HepG2 (cell line): ENCODE measurements at regions not wholly inside any gene's neighbourhood (a gene's known extent, or its start where the extent isn't known, plus 50 kb on each side); places are given as distances from the start of the nearest gene placed in this dataset.

Experiments
- DMAP1 ChIP-seq: IDR thresholded peaks from 2 replicates; pipeline ENCODE4 v1.6.1; 2016
- HOXA5 ChIP-seq: sonication (generic); formaldehyde crosslinking; IDR thresholded peaks from 2 replicates; pipeline ENCODE4 v1.4.0; 2020; ENCODE audit warnings: missing genetic modification reagents
- HOXD1 ChIP-seq: sonication (generic); formaldehyde crosslinking; IDR thresholded peaks from 2 replicates; pipeline ENCODE4 v1.5.0; 2020; ENCODE audit warnings: missing genetic modification reagents
- KLF13 ChIP-seq: sonication (generic); formaldehyde crosslinking; IDR thresholded peaks from 2 replicates; pipeline ENCODE4 v1.4.0; 2020; ENCODE audit warnings: mild to moderate bottlenecking, missing genetic modification reagents
- MAFK ChIP-seq, 2 experiments: IDR thresholded peaks in 1 of 2; conservative IDR thresholded peaks in 1 of 2; 2 replicates each; pipeline ENCODE4 v1.6.1; 2011; ENCODE audit warnings: improper control_type of control experiment in 2 of 2, low read length in 2 of 2
- MEIS1 ChIP-seq: sonication (generic); formaldehyde crosslinking; IDR thresholded peaks from 2 replicates; pipeline ENCODE4 v1.9.0; 2021; ENCODE audit warnings: mild to moderate bottlenecking, missing genetic modification reagents, moderate library complexity, borderline replicate concordance
- ONECUT2 ChIP-seq: sonication (generic); formaldehyde crosslinking; IDR thresholded peaks from 2 replicates; pipeline ENCODE4 v1.4.0; 2020; ENCODE audit warnings: missing genetic modification reagents
- RFXAP ChIP-seq: sonication (generic); formaldehyde crosslinking; IDR thresholded peaks from 2 replicates; pipeline ENCODE4 v1.4.0; 2020; ENCODE audit warnings: missing genetic modification reagents, borderline replicate concordance
- SOX5 ChIP-seq: IDR thresholded peaks from 2 replicates; pipeline ENCODE4 v1.6.1; 2016; ENCODE audit warnings: borderline replicate concordance
- ZMYM4 ChIP-seq: sonication (generic); formaldehyde crosslinking; IDR thresholded peaks from 2 replicates; pipeline ENCODE4 v1.8.1; 2023; ENCODE audit warnings: mild to moderate bottlenecking, missing genetic modification reagents
- ZNF230 ChIP-seq: sonication (generic); formaldehyde crosslinking; IDR thresholded peaks from 2 replicates; pipeline ENCODE4 v1.4.0; 2020; ENCODE audit warnings: mild to moderate bottlenecking, missing genetic modification reagents
- ZNF274 ChIP-seq: sonication (generic); formaldehyde crosslinking; IDR thresholded peaks from 2 replicates; pipeline ENCODE4 v1.5.1; 2020; ENCODE audit warnings: mild to moderate bottlenecking, missing genetic modification reagents
- ZNF567 ChIP-seq: sonication (generic); formaldehyde crosslinking; IDR thresholded peaks from 2 replicates; pipeline ENCODE4 v1.8.1; 2023; ENCODE audit warnings: mild to moderate bottlenecking, missing genetic modification reagents, borderline replicate concordance
- ZNF678 ChIP-seq: sonication (generic); formaldehyde crosslinking; IDR thresholded peaks from 2 replicates; pipeline ENCODE4 v1.4.0; 2020; ENCODE audit warnings: mild to moderate bottlenecking, missing genetic modification reagents
- ZNF781 ChIP-seq: sonication (generic); formaldehyde crosslinking; IDR thresholded peaks from 2 replicates; pipeline ENCODE4 v1.5.1; 2020; ENCODE audit warnings: borderline replicate concordance, mild to moderate bottlenecking, missing genetic modification reagents; ENCODE audit errors: not compliant biosample characterization
- TF ChIP-seq, protein P1 (sequence below): sonication (generic); formaldehyde crosslinking; IDR thresholded peaks from 2 replicates; pipeline ENCODE4 v1.5.1; 2020; ENCODE audit warnings: missing genetic modification reagents, mild to moderate bottlenecking, borderline replicate concordance
- TF ChIP-seq, protein P2 (sequence below): sonication (generic); formaldehyde crosslinking; conservative IDR thresholded peaks from 2 replicates; pipeline ENCODE4 v1.8.1; 2023; ENCODE audit warnings: missing genetic modification reagents
- TF ChIP-seq, protein P3 (sequence below): sonication (generic); formaldehyde crosslinking; IDR thresholded peaks from 2 replicates; pipeline ENCODE4 v1.4.0; 2020; ENCODE audit warnings: mild to moderate bottlenecking, missing genetic modification reagents
- TF ChIP-seq, protein P4 (sequence below): sonication (generic); formaldehyde crosslinking; IDR thresholded peaks from 2 replicates; pipeline ENCODE4 v1.5.1; 2020; ENCODE audit warnings: missing genetic modification reagents, mild to moderate bottlenecking, borderline replicate concordance
- TF ChIP-seq, protein P5 (sequence below): sonication (generic); formaldehyde crosslinking; IDR thresholded peaks from 2 replicates; pipeline ENCODE4 v1.8.0; 2023; ENCODE audit warnings: mild to moderate bottlenecking, missing genetic modification reagents

DNA sequence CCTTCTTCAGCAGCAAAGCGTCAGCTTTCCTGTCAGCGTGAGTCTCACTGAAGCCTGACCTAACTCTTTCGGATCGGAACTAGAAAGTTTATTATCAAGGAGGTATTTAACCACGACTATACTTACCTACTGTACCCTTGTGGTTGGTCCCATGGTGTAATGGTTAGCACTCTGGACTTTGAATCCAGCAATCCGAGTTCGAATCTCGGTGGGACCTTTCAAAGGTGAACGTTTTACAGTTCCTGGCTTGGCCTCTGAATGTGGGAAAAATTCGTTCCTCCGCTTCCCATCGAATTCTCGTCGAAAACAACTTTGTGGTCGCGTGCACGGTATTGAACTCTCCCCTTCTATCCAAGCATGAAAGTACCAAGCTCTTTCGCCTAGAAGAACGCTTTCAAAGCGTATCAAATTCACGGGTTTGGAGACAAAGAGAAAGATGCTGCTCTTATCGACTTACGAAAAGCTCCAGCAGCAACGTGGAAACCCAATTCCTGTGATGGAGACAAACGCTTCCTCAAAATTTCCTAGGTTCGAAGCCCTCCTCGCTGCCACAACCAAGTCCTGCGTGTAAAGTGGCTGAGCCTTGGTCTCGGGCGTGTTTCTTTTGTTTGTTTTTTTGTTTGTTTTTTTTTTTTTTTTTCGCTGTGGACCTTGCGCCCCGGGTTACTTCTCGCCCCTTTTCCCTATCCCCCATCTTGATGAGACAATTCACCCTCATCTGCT lies 63.7 kb downstream of the GPX5 start (continued):
- TF ChIP-seq ZNF274 (CRISPR knock-in tag) = no peak; the same call in 1 of the 2 replicates
- peak; percentile 85 for TF ChIP-seq ZMYM4 (CRISPR knock-in tag)
- TF ChIP-seq, protein P1, sequence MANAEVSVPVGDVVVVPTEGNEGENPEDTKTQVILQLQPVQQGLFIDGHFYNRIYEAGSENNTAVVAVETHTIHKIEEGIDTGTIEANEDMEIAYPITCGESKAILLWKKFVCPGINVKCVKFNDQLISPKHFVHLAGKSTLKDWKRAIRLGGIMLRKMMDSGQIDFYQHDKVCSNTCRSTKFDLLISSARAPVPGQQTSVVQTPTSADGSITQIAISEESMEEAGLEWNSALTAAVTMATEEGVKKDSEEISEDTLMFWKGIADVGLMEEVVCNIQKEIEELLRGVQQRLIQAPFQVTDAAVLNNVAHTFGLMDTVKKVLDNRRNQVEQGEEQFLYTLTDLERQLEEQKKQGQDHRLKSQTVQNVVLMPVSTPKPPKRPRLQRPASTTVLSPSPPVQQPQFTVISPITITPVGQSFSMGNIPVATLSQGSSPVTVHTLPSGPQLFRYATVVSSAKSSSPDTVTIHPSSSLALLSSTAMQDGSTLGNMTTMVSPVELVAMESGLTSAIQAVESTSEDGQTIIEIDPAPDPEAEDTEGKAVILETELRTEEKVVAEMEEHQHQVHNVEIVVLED = peak; percentile 36; the same call in 1 of the 2 replicates
- TF ChIP-seq MAFK (conservative IDR thresholded peaks at IDR 0.05 in 1 of 2, IDR thresholded peaks at IDR 0.05 in 1 of 2; ENCODE audit: low read length in 2 of 2) = no peak
- no peak for TF ChIP-seq KLF13 (CRISPR knock-in tag)
- TF ChIP-seq SOX5 (CRISPR knock-in tag) = peak; percentile 89; the same call in 1 of the 2 replicates
- no peak for TF ChIP-seq HOXD1 (CRISPR knock-in tag)
- TF ChIP-seq RFXAP = peak; percentile 42; the same call in 1 of the 2 replicates
- TF ChIP-seq, protein P2, sequence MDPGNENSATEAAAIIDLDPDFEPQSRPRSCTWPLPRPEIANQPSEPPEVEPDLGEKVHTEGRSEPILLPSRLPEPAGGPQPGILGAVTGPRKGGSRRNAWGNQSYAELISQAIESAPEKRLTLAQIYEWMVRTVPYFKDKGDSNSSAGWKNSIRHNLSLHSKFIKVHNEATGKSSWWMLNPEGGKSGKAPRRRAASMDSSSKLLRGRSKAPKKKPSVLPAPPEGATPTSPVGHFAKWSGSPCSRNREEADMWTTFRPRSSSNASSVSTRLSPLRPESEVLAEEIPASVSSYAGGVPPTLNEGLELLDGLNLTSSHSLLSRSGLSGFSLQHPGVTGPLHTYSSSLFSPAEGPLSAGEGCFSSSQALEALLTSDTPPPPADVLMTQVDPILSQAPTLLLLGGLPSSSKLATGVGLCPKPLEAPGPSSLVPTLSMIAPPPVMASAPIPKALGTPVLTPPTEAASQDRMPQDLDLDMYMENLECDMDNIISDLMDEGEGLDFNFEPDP (CRISPR knock-in tag) = no peak
- TF ChIP-seq ZNF781 (CRISPR knock-in tag) = no peak
- TF ChIP-seq ZNF230 (CRISPR knock-in tag) = 0 out of 2 replicates have a peak, but pooled peaks have one; percentile 36
- TF ChIP-seq ZNF567 = no peak
- TF ChIP-seq, protein P3, sequence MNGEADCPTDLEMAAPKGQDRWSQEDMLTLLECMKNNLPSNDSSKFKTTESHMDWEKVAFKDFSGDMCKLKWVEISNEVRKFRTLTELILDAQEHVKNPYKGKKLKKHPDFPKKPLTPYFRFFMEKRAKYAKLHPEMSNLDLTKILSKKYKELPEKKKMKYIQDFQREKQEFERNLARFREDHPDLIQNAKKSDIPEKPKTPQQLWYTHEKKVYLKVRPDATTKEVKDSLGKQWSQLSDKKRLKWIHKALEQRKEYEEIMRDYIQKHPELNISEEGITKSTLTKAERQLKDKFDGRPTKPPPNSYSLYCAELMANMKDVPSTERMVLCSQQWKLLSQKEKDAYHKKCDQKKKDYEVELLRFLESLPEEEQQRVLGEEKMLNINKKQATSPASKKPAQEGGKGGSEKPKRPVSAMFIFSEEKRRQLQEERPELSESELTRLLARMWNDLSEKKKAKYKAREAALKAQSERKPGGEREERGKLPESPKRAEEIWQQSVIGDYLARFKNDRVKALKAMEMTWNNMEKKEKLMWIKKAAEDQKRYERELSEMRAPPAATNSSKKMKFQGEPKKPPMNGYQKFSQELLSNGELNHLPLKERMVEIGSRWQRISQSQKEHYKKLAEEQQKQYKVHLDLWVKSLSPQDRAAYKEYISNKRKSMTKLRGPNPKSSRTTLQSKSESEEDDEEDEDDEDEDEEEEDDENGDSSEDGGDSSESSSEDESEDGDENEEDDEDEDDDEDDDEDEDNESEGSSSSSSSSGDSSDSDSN (CRISPR knock-in tag) = peak; percentile 83
- peak; percentile 67; the same call in 1 of the 2 replicates for TF ChIP-seq ONECUT2 (CRISPR knock-in tag)
- TF ChIP-seq DMAP1 (CRISPR knock-in tag) = peak; percentile 78
- TF ChIP-seq MEIS1 = no peak; the same call in 1 of the 2 replicates
- TF ChIP-seq, protein P4, sequence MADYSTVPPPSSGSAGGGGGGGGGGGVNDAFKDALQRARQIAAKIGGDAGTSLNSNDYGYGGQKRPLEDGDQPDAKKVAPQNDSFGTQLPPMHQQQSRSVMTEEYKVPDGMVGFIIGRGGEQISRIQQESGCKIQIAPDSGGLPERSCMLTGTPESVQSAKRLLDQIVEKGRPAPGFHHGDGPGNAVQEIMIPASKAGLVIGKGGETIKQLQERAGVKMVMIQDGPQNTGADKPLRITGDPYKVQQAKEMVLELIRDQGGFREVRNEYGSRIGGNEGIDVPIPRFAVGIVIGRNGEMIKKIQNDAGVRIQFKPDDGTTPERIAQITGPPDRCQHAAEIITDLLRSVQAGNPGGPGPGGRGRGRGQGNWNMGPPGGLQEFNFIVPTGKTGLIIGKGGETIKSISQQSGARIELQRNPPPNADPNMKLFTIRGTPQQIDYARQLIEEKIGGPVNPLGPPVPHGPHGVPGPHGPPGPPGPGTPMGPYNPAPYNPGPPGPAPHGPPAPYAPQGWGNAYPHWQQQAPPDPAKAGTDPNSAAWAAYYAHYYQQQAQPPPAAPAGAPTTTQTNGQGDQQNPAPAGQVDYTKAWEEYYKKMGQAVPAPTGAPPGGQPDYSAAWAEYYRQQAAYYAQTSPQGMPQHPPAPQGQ (CRISPR knock-in tag) = 0 out of 2 replicates have a peak, but pooled peaks have one; percentile 68
- TF ChIP-seq ZNF678 (CRISPR knock-in tag) = no peak
- TF ChIP-seq HOXA5 (CRISPR knock-in tag) = peak; percentile 73; the same call in 1 of the 2 replicates
- TF ChIP-seq, protein P5, sequence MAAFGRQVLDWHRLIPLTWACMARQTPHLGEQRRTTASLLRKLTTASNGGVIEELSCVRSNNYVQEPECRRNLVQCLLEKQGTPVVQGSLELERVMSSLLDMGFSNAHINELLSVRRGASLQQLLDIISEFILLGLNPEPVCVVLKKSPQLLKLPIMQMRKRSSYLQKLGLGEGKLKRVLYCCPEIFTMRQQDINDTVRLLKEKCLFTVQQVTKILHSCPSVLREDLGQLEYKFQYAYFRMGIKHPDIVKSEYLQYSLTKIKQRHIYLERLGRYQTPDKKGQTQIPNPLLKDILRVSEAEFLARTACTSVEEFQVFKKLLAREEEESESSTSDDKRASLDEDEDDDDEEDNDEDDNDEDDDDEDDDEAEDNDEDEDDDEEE (CRISPR knock-in tag) = no peak
